Fibroblast of mammary gland (primary cell): ENCODE measurements at regions not wholly inside any gene's neighbourhood (a gene's known extent, or its start where the extent isn't known, plus 50 kb on each side); places are given as distances from the start of the nearest gene placed in this dataset.

Experiments used
- DNase-seq: peaks from one replicate; pipeline ENCODE4 v3.0.0-alpha.2; 2010; ENCODE audit warnings: low read depth
- H3K4me3 ChIP-seq: 2 replicates; pipeline ENCODE4 v1.5.1; 2011; ENCODE audit warnings: low read depth, mild to moderate bottlenecking, low read length, moderate library complexity; ENCODE audit not compliant: control insufficient read depth
- TF ChIP-seq, protein P1 (sequence below): conservative IDR thresholded peaks from 2 replicates; pipeline ENCODE4 v1.5.1; 2011; ENCODE audit warnings: low read depth, low read length, inconsistent platforms; ENCODE audit not compliant: control insufficient read depth, insufficient read depth

DNA sequence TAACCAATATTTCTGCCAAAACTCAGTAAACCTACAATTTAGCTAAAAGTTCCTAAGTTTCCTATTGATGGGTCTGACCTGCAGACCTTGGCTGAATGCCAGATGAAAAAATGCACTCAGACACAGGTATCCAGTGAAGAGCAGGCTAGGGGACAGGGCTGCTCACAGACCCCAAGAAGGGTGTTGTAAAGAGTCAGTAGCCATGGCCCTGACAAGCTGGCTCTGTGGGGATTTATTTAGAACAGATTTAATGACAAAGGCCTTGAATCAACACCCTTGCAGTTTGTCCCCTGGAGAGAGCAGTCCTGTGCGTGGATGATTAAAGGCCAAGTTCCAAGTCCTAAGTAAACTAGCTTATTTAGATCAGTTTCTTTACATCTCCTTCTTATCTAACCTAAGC, 1243.2 kb upstream of the ADGRL4 start:
- no peak for DNase-seq
- H3K4me3 ChIP-seq, result no peak overlapping the region
- TF ChIP-seq, protein P1, sequence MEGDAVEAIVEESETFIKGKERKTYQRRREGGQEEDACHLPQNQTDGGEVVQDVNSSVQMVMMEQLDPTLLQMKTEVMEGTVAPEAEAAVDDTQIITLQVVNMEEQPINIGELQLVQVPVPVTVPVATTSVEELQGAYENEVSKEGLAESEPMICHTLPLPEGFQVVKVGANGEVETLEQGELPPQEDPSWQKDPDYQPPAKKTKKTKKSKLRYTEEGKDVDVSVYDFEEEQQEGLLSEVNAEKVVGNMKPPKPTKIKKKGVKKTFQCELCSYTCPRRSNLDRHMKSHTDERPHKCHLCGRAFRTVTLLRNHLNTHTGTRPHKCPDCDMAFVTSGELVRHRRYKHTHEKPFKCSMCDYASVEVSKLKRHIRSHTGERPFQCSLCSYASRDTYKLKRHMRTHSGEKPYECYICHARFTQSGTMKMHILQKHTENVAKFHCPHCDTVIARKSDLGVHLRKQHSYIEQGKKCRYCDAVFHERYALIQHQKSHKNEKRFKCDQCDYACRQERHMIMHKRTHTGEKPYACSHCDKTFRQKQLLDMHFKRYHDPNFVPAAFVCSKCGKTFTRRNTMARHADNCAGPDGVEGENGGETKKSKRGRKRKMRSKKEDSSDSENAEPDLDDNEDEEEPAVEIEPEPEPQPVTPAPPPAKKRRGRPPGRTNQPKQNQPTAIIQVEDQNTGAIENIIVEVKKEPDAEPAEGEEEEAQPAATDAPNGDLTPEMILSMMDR, result no peak

DNA sequence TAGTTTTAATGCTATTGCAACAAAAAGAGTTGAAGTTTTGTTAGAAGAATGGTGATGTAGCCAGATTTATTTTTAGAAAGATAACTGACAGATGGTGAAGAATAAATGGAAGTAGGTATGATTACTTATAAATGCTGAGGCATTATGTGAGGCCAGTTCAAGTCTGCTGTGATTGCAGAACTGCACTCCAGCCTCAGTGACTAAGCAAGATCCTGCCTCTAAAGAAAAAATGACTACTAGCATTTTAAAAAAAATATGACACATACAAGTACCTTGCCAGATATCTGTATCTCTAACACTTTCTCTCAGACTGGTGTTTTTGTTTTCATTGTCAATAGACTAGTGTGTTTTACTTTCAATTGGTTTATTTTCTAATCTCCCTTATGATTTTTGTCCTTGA, 1242.4 kb upstream of the ADGRL4 start:
- H3K4me3 ChIP-seq, result no peak overlapping the region
- TF ChIP-seq, protein P1, result no peak
- peak; percentile 47 for DNase-seq

DNA sequence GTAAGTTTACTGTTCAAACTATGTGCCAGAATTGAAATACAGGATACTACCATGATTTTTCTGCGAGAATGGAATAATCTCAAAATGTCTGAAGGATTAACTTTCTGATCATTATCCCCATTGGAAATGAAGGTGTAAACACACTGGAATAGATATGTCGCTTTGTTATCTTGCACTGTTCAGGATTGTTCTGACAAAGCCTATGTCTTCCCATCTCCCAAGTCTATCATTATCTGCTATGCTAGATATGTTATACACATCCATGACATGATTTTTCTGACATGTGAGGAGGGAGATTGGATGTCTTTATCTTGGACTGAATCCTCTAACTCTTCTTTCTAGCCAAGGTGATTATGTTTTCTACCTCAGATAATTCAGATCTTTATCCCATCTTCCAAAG, 1239.3 kb upstream of the ADGRL4 start:
- no peak overlapping the region for H3K4me3 ChIP-seq
- TF ChIP-seq, protein P1, result no peak
- DNase-seq, result no peak

DNA sequence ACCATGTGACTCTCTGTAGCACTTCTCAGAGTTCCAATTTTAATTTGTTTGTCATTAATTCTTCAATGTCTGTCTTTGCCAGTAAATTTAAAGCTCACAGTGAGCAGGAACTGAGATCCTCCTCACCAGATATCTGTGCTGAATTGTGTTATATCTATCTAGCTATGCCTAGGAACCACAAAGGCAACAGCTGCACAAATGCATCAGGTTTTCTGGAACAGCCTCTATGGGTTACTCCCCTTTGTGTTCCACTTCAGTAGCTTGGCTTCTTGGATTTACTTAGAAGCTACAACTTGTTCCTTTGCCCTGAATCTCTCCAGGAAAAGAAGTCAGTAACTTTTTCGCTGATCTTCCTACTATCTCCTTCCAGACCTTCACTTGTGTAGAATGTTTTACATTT, 1237.8 kb upstream of the ADGRL4 start:
- TF ChIP-seq, protein P1, result no peak
- DNase-seq, result no peak
- no peak overlapping the region for H3K4me3 ChIP-seq

DNA sequence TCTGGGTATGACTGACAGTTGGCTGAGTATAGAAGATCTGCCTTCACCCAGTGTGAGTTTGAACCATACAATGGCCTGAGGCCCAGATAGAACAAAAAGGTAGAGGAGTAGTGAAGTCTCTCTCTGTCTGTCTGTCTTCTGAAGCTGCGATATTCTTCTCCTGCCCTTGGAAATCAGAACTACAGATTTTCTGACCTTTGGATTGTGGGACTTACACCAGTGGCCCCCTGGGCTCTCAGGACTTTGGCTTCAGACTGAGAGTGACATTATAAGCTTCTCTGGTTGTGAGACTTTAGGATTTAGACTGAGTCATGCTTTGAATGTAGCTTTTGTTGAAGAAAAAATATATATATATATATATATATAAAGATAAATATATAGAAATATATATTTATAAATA, 1235.0 kb upstream of the ADGRL4 start:
- H3K4me3 ChIP-seq, result no peak overlapping the region
- TF ChIP-seq, protein P1, result no peak

DNA sequence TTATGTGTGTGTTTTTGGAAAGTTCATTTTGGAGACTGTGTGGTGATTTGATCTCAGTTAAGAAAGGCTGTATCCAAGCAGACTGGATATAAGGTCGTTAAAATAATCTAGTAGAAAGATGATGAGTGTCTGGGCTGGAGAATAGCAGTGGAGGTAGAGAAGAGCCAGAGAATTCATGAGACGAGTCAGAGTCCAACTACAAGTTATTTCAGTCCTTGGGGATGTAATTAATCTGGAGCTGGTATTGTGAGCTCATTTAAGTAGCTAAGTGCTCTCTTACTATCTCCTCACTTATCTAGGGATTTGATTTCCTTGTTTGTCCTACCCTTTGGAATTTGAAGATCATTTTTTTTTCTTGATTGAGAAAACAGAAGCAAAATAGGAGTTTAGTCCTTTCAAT, 1219.0 kb upstream of the ADGRL4 start:
- TF ChIP-seq, protein P1, result no peak
- no peak for DNase-seq
- H3K4me3 ChIP-seq, result no peak overlapping the region

More for the DNA sequence above, 1235.0 kb upstream of the ADGRL4 start:
- no peak for DNase-seq

DNA sequence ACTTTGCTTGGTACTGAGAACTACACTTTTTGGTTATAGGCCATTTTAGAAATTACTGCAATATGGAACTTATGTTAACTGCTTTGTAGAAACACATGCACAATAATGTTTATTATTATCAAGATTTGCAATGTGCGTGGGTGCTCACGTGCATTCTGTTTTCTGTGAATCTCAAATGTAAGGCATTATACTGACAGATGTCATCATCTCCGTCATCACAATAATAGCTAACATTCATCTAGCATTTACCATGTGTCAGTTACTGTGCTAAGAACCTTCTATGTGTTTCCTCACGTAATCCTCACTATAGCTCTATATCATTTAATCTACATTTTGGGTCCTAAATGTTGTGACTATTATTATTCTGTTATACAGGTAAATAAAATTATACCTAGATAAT, 1214.8 kb upstream of the ADGRL4 start:
- no peak for DNase-seq
- no peak overlapping the region for H3K4me3 ChIP-seq
- TF ChIP-seq, protein P1, result no peak
